ENCODE measurements at regions not wholly inside any gene's neighbourhood (a gene's known extent, or its start where the extent isn't known, plus 50 kb on each side); places are given as distances from the start of the nearest gene placed in this dataset.
"Not testable (repeated sequence)": the region's sequence is repeated elsewhere in the genome, so short reads cannot be mapped to it uniquely, and the experiment has no call there.

DNA sequence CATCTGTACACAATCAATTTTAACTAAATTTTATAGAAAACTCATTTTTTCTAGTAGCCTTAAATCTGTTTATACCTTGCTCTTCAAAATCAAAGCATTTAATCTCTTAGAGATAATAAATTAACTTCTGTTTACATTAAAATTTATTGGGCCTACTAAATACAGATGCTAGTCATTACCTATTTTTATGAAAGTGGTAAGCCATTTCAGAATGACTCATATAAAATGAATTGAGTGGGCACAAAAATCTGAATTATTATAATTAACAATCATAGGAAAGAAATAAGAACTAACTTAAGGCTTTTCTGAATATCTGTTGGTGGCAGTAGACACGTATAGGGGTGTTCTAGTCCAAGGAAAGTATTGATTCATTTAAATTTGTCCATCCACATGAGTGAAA is 157.9 kb downstream of the KCNJ2 start:
- DNase-seq = no peak

DNA sequence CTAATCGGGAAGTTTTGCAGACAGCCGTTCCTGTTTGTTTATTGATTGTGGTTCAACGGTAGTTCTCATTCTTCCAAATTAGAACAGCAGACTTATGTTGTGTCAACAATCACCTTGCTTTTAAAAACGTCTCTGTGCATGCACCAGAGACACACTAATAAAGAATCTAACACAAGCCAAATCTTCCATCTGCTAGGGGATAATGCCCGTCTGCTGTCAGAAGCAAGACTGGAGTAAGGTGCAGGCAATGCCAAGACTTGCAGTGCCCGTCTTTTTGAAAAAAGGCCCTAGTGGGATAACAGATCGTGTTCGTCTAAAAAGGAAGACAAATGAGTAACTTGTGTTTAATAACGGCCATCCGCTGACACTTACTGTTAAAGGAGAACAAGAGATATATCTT is 158.4 kb downstream of the KCNJ2 start:
- no peak for DNase-seq

DNA sequence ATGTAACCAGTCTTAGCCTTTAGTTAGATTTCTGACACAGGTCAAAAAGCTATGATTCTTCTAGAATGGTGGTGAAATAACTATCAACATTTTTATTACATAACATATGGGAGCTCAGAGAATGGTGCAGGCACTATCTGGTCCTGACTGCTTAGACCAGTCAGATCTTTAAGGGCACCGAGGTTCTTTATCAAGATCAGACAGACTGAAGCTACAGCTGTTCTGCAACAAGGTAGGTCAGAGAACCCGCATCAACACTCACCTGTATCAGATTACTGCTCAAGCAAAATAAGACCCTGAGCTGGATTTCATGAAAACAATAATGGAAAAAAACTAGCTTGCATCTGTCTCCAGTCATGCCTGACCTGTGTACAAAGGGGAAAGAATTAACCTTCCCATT is 160.4 kb downstream of the KCNJ2 start:
- DNase-seq = no peak

DNA sequence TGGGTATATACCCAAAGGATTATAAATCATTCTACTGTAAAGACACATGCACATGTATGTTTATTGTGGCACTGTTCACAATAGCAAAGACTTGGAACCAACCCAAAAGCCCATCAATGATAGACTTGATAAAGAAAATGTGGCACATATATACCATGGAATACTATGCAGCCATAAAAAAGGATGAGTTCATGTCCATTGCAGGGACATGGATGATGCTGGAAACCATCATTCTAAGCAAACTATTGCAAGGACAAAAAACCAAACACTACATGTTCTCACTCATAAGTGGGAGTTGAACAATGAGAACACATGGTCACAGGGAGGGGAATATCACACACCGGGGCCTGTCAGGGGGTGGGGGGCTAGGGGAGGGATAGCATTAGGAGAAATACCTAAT is 161.7 kb downstream of the KCNJ2 start:
- not testable (repeated sequence) for DNase-seq

DNA sequence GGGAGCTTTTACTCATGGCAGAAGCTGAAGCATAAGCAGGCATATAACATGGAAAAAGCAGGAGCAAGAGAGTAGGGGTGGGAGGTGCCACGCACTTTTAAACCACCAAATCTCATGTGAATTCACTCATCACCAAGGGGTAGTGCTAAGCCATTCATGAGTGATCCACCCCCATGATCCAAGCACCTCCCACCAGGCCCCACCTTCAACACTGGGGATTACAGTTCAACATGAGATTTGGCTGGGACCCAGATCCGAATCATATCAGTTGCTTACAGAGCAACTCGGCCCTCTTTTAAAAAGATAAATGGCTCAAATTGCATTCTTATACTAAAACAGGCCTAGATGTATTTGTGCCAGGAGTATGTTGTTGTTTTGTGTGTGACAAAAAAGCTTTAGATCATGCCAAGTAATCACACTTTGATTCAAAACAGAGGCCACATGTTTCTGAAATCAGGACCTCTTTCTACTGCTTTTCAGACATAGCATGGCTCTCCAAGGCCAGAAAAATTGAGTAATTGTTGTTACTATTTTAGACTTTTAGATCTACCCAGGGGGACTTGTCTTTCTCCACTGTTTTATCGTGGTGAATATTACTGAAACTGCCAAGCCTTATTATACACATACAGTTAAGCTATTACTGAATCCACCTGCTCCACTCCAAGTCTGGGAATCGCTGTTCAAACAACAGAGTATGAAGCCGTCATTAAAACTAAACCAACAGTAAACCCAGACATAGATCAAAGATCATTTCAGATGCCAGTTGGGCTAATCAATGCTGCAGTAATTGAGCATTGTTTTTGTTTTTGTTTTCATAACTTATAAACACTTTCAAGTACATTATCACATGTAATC is 163.3 kb downstream of the KCNJ2 start:
- no peak for DNase-seq

DNA sequence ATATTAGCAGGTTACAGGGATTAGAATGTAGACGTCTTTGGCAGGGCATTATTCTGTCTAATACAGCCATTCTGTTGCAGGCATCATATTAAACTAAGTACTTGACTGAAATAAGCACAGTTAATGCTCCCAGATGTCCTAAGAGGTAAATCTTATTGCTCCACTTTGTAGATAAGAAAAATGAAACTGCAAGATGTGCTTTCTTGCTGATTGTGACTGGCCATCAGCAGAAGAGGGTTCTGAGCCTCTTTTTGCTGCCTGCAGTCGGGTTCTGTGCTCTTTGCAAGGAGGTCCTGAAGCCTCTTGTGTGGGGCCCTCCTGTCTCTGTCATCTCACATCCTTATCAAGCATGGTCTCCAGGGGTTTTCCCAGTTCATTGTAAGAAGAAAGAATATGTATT is 167.1 kb downstream of the KCNJ2 start:
- no peak for DNase-seq

DNA sequence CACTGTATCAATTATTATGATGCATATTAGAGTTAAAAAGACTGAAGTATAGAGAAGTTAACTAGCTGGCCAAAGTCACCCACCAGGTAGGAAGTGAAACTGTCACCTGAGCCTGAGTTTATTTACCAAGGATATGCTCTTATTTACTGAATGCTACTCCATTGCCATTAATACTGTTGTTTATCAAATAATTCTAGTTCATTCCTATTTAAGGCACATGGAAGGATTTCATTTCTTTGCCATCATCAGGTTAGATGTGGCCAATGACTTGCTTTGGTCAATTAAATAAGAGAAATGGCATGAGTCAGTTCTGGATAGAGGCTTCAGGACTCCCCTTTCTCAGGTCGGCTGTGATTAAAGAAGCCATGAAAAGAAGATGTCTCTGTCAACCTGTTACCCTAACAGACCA is 169.6 kb downstream of the KCNJ2 start:
- DNase-seq = no peak

DNA sequence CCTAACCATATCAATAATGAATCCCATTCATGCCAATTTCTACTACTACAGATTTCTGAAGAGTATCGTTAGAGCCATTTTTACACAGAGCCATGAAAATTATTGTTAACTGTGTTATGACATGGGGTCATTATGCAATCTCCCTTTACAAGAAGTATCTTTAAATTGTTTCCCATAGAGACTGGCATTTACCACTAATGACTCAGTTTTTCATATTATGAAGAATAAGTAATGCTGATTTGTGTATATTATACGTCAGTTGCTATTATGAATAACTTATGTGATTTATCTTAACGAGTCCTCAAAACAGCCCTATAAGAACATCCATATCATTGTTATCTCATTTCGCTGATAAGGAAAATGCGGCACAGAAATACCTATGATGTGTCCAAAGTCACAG is 173.8 kb downstream of the KCNJ2 start:
- no peak for DNase-seq

DNA sequence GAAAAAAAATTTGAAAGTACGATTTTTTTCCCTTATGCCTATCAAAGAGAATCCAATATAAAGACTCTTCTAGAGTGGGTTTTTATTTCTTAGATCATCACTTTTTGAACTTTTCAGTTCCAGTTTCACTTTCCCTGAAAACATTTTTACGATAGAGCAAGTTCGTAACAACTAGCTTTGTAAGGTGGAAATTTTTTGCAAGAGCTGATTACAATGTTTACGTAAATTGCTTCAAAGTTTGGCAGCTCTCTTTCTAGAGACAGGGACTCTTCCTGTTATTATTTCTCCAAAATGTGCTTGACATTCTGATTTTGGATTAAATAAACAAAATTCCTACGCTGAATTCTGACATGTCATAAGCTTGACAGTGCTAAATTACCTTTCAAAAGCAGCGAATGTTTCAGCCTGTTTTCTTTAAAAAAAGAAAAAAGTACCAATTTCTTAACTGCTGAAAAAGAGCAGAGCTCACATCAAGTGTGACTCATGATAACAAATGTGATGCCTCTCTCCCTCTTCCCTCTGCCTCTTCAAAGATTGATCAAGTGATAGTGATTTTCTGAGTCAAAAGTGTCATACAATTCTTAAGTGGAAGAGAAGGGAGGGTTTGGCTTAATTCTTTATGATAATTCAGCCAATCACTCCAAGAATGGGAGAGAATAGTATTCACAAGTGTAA is 175.2 kb downstream of the KCNJ2 start:
- no peak for DNase-seq

DNA sequence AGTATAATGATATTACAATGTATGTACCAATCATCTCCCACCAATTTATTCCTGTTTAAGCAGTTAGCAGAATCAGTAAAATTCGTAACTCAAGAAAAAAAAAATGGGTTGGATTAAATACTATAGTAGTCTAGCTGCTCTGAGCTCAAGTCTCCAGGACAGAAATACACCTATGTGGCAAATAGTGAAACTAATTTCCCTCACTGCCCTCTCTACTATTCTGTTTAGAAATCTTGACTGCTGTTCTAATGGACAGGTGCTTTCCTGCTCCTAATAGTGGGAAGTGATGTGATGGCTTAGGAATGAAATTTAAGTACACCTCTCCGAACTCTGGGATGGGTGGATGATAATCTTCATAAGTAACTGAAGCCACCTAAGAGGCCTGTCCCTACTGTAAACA is 175.7 kb downstream of the KCNJ2 start:
- DNase-seq = no peak

DNA sequence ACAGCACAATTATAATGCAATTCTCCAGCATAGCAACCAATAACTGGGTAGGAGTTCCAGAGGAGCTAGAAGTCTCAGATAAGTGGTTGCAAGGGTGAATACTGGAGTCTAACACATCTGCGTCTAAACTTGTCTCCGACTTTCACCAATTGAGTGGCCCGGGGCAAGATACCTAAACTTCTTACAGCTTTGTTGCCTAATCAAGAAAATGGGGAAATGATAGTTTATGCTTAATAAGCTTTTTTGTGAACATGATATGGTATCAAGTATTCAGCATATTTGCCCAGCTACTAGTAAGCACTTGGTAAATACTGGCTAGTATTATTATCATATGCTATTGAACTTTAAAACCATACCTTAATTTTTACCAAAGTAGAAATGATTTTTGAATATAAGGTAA is 183.5 kb downstream of the KCNJ2 start:
- no peak for DNase-seq

DNA sequence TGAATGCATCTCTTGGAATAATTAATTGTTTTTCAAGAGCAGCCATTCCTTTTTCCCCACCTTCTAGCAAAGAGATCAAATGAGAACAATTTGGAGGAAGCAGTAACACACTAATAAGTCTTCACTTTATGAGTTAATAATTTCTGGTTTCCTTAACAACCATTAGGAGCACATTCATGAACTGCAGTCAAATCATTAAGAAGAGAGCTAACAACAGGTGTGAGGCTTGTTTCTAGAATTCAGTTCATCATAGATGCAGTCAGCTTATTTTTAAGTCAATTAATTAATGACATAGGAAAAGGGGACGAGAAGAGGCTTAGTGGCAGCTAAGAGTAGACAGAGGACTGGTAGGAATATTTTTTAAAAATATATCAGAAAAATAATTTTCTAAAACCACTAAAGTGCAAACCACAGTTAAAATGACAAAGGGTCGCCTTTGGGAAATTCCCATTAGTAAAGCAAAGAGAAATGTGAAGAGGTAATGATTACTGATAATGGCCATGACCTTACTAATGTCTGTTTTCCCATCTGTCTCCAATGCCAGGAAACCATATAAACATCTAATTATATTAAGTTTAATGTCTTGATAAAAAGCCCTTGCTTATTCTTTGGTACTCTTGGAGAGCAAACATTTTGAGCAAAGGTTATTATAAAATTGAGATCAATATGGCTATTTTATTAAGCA is 184.2 kb downstream of the KCNJ2 start:
- no peak for DNase-seq

DNA sequence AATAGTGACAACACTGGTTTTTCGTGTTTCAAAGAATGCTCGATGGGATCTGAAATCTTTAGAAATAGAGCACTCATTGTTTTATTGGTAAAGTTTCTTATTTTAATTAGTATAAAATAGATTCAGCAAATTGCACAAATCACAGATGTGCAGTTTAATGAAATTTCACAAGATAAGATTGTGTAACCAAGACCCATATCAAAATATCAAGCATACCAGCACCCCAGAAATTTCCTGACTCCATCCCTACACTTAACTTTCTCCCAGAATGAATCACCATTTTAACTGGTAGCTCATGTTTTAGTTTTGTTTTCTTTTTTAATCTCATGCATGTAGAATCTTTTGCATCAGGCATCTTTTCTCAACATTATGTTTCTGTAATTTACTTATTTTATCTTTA is 185.9 kb downstream of the KCNJ2 start:
- no peak for DNase-seq

DNA sequence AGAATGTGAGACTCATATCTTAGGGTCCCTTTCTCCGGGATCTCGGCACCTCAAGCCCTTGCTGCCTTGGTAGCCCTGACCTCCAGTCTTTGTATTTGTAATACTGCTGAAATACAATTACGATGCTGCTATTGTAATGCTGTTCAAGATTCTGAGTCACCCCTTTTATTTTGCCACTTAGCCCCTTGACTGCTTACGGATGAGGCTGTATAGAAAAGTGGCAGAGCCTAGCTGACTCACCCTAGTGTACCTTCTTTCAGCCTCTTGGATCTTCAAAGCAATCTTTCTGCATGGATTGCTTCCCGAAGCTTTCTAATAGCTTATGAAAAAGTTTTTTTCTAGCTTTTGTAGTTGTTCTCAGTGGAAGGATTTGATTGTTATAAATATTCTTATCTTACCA is 187.9 kb downstream of the KCNJ2 start:
- DNase-seq = no peak

DNA sequence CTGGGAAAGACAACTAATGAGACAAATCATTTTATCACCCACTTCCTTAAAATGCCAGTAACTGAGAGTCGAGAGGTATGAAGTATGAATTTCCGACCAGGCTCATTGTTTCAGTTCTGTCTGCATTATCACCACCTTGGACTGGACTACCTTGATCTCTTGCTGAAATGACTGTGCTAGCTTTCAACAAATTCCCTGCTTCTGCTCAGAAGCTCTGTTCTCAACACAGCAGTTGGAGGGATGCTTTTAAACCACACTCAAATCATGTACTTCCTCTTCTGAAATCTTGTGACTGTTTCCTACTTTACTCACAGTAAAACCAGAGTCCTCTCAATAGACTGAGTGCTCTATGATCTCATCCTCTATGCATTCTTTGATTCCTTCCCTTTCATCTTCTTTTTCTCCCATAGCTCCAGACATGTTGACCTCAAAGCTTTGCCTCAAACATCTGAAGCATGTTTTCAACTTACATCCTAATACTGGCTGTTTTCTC is 195.8 kb downstream of the KCNJ2 start:
- DNase-seq = no peak

DNA sequence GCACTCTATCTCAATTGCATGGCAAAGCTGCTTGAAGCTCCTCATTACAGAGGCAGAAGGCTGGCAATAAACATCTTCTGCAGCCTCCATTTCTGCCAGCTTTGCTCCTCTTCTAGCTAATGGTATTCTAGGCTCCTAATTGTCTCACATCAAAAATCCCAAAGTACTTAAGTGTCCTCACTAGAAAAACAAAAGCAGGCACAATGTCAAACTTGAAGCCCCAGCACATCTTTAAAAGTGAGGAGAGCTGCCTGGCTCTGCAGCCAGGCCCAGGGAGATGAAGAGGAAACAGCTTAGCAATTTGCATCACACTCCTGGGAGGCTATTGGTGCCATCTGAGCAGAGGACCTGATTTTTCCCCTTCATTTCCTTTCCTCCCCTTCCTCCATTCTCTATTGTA is 197.1 kb downstream of the KCNJ2 start:
- DNase-seq = no peak

DNA sequence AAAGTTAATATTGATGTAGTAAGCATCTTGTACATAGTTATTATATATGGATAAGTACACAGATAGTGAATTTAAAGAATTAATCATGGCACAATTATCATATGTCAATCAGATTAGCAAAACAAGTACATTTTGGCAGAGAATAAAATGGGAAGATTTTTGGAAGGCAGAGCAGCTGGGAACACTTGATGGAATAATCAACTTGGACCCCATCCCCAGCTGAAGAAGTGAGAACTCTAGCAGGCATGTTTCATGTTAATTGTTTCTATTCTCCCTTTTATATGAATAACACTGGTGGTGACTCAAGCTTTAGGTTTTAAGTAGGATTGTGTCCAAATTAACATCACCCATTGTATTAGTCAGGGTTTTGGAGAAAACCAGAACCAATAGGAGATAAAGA is 198.7 kb downstream of the KCNJ2 start:
- no peak for DNase-seq

DNA sequence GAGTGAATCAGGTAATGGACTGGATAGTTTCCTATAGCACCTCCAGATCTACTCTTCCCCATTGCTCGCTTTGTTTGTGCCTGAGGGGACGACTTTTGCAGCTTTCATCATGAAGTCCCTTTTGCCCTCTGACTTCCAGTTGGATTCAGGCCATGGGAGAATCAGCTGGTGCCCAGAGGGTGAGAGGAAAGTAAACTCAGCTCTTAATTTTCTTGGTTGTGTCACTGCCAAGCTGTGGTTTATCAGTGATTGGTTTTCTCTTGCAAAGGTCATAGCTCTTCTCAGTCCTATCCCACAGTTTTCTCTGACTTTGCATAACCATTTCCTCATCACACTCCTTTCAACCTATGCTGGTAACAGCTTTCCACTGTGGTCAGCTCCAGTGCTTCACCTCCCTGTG is 200.1 kb downstream of the KCNJ2 start:
- DNase-seq = no peak

DNA sequence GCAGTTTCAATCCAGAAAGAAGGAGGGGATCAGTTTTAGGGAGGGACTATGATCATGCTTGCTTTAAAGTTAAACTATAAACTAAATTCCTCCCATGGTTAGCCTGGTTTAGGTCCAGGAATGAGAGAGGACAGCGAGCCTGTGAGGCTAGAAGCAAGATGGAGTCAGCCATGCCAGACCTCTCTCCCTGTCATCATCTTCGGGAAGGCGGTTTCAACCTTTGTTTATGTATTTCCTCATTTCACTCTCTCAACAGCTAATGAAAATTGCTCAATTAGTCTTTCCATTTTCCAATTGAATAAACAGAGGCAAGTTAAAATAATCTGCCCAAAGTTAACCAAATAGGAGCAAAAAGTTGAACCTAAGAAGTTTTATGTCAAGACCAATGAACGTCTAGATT is 201.5 kb downstream of the KCNJ2 start:
- no peak for DNase-seq

DNA sequence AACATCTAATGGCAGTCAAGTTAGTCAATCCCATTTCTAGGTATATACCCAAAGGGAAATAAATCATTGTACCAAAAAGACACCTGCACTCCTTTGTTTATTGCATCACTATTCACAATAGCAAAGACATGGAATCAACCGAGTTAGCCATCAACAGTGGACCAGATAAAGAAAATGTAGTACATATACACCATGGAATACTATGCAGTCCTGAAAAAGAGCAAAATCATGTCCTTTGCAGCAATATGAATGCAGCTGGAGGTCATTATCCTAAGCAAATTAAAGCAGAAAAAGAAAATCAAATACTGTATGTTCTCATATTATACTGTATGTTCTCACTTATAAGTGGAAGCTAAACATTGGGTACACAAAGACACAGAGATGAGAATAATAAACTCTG is 204.0 kb downstream of the KCNJ2 start:
- no peak for DNase-seq

DNA sequence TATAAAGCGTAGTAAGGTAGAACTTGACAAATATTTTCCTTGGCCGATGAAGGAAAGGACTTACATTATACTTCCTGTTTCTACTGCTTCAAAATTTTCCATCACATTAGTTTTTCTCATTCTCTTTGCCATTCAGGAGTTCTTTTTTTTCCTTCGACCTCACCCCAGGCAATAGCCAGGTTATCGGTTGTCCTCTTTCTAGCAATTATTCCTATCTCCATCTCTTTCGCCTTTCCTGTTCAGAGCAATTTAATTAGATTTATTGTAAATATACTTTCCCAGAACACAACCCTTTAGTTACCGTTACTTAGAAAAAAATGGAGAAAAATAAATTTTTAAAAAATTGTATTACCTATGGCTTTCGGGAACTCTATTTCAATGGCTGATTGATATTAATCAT is 205.2 kb downstream of the KCNJ2 start:
- DNase-seq = no peak

DNA sequence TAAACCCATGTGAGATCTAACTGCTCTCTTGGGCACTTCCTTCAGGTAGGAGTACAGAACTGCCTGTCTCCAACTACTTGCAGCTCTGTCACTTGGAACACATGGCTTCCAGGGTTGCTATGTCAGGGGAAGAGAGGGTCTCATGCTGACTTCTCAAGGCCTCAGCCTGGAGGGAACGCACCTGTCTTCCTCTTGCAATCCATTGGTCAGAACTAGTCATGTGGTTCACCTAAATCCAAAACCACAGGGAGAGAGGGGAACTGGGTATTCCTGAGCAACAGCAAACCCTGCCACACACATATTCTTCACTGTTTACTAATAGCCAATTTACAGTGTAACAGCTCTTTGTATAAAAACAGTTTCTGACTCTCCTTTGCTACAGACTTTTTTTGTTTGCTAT is 206.1 kb downstream of the KCNJ2 start:
- no peak for DNase-seq

DNA sequence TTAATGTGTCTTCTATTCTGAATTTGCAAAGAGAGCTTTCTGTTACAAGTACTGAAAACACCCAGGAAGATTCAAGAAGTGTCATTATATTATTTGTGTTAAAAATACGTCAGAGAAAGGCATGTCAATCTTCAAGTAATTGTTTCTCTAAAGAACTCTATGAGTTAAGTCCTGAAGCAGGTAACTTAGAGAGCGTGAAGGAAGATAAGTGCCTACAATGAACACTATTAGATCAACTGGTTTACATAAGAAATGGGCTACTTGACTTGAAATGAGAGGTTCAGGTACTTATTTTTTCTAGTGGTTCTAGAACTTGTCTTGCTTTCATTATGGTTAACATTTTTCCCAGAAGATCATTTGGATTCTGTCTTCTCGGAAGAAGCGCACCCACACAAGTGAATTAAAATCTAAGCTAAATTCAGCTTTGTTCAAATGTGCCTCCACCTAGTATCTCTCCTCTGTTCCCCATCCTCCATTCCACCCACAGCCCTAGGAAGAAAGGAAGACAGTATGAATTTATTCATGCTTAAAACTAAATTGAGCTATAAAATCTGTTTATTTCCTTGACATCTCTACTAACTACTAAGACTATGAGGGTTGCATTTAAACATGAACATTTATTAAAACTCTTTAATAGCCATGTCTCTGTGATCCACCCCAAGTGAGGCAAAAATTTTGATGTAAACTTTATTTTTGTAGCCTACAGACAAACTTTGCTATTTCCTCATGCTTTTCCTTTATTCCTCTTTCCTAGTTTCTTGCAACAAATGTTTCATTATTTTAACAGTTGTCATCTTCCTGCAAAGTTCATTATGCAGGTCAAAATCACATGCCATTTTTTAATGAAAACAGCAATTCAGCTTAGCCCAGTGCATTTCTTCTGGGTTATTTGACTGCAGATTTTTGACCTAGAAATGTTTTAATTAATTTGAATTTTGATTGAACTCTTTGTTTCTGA is 206.8 kb downstream of the KCNJ2 start:
- DNase-seq = no peak
